MG63 (cell line): ENCODE measurements at regions not wholly inside any gene's neighbourhood (a gene's known extent, or its start where the extent isn't known, plus 50 kb on each side); places are given as distances from the start of the nearest gene placed in this dataset.

Experiments
- DNase-seq: peaks from one replicate; pipeline ENCODE4 v3.0.0-alpha.2; 2020
- H3K27me3 ChIP-seq: fragments of 250-450 bp; sonication (Bioruptor Pico); 2 replicates; pipeline ENCODE4 v1.5.1; 2020; ENCODE audit warnings: mild to moderate bottlenecking, moderate library complexity
- H3K36me3 ChIP-seq: fragments of 250-450 bp; sonication (Bioruptor Pico); 2 replicates; pipeline ENCODE4 v1.5.1; 2020; ENCODE audit warnings: mild to moderate bottlenecking, moderate library complexity
- H3K4me3 ChIP-seq: fragments of 250-450 bp; sonication (Bioruptor Pico); 2 replicates; pipeline ENCODE4 v1.5.1; 2020; ENCODE audit warnings: mild to moderate bottlenecking, moderate library complexity
- H3K9me3 ChIP-seq: fragments of 250-450 bp; sonication (Bioruptor Pico); 2 replicates; pipeline ENCODE4 v1.5.1; 2020; ENCODE audit warnings: mild to moderate bottlenecking, moderate library complexity

DNA sequence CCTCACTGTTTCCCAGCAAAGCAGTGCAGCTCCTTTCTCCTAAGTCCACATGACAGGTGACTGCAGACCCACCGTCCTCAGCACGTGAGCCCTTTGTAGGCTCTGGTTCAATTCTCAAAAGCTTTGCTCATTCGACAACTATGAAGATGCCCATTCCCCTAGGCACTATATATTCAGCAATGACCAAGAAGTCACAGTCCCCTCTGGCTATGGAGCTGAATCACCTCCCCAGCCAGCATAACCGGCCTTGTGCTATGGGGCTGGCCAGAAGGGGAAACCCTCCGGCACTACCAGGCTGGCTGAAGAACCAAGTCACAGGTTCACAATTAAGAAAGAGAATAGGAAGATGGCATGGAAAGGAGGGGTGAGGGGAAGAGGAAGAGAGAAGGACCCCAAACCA lies 139.7 kb downstream of the WSCD1 start:
- H3K9me3 ChIP-seq = no peaks in the 10 kb centered on the region
- peaks cover 3% of the 10 kb centered on the region; the same call in 1 of the 2 replicates for H3K27me3 ChIP-seq
- no peaks in the 10 kb centered on the region for H3K36me3 ChIP-seq
- DNase-seq = no peak
- H3K4me3 ChIP-seq = no peak overlapping the region

DNA sequence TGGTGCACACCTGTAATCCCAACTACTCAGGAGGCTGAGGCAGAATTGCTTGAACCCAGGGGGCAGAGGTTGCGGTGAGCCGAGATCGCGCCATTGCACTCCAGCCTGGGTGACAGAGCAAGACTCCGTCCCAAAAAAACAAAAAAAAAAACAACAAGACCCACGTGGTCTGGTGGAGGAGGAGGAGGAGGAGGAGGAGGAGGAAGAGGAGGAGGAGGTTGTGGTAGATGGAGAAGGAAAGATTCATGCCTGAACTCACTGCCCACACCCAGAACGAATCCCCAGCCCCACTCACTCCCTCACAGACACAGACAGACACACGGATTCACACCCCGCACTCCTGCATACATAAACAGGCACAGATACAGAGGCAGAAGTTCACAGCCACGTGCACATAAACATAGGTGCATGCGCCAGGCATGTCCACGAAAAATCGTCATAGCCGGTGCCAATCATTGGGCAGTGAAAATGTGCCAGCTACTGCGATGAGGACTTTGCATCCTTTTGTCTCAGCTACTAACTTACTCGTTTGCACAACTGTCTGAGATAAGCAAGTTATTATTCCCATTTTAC lies 138.5 kb downstream of the WSCD1 start:
- no peaks in the 10 kb centered on the region for H3K36me3 ChIP-seq
- H3K27me3 ChIP-seq = peaks cover 7% of the 10 kb centered on the region; the same call in 1 of the 2 replicates
- DNase-seq = no peak
- H3K9me3 ChIP-seq = no peaks in the 10 kb centered on the region
- H3K4me3 ChIP-seq = no peak overlapping the region

DNA sequence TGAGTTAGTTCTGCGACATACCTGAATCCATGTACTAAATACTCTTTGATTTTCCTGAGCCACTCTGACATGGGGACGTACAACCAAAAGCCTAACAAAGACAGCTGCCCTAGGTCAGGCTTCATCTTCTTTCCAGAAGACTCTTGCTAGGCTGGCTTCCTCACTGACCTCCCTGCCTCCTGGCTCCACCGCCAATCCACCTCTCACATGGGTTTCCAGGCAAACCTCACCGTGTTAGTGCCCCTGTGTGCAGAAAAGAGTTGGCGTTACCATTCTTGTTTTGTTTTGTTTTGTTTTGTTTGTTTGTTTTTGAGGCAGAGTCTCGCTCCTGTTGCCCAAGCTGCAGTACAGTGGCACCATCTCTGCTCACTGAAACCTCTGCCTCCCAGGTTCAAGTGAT lies 135.3 kb downstream of the WSCD1 start:
- Histone ChIP-seq H3K27me3 (peaks cover 7% of the 10 kb centered on the region; the same call in 1 of the 2 replicates), H3K9me3 (no peaks in the 10 kb centered on the region), H3K36me3 (no peaks in the 10 kb centered on the region), H3K4me3 (no peak overlapping the region)
- no peak for DNase-seq

DNA sequence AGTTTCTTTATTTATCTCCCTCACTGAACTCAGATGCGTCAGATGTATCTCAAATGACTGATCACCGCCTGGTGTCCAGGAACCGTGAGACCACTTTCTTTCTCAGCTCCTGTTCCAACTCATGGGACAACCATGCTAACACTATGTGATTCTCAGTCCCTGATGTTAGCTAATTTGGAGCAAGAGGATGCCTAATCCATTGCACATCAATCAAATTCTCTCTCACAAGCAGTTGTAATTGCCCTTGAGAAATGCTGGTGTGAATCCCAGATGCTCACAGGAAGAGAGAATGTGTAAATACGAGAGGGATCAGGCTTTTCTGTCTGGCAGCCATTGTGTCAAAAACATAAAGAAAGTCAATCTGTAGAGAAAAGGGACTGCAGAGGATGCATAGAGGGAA lies 134.9 kb downstream of the WSCD1 start:
- Histone ChIP-seq H3K4me3 (no peak overlapping the region), H3K27me3 (peaks cover 7% of the 10 kb centered on the region; the same call in 1 of the 2 replicates), H3K9me3 (no peaks in the 10 kb centered on the region), H3K36me3 (no peaks in the 10 kb centered on the region)
- DNase-seq = no peak

DNA sequence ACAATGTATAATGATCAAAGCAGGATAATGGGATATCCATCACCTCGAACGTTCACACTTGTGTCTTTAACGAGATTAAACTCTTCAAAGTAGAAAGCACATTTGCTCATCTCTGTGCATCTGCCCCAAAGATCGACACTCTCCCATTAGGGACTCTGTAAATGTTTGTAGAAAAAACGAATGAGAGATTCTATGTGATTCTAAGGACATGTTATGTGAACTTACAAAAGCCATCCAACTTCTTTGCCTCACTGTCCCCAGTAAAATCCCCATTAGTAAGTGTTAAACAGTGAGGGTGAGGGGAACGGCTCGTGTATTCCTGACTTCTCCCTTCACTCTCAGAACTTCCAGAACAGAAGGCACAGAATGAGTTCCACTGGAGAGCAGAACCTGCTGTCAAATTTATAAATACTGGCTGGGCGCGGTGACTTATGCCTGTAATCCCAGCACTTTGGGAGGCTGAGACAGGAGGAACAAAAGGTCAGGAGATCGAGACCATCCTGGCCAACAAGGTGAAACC lies 134.1 kb downstream of the WSCD1 start:
- no peaks in the 10 kb centered on the region for H3K9me3 ChIP-seq
- no peak for DNase-seq
- H3K4me3 ChIP-seq = no peak overlapping the region
- no peaks in the 10 kb centered on the region for H3K36me3 ChIP-seq
- H3K27me3 ChIP-seq = peaks cover 7% of the 10 kb centered on the region; the same call in 1 of the 2 replicates

DNA sequence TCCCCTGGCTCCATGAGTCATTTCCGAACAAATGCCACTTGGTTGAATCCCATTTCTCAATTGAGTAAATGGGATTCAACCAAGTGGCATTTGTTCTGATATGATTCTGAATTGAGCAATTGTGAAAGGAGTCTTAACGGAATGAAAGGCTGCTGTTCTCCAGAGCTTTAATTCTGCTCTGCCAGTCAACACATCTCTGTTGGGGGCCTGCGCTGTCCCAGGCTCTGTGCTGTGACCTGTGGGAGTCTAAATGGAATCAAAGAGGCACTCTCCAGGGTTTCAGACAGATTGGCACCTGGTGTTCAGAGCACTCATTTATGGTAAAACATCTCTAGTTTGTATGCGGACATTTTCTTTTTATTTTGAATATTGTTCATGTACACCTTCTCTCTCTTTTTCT lies 126.2 kb downstream of the WSCD1 start:
- no peaks in the 10 kb centered on the region for H3K36me3 ChIP-seq
- no peaks in the 10 kb centered on the region for H3K9me3 ChIP-seq
- DNase-seq = no peak
- no peak overlapping the region for H3K4me3 ChIP-seq
- no peaks in the 10 kb centered on the region for H3K27me3 ChIP-seq

DNA sequence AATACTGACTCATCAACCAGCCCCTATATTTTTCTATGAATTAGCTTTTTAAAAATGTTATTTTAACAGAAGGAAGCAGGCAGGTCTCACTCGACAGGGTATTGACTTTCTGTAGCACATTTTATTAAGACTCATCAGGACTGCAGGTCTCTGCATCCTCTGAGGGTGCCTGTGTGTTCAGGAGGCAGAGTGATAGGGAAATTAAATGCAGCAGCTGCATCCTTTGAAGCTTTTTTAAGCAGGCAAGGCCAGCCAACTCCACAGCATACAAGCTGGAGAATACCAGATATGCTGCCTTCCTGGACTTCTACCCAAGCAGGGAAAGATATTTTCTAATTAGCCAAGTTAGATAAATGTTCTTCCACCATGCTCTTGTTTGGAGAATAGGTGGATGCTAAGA lies 124.9 kb downstream of the WSCD1 start:
- H3K9me3 ChIP-seq = no peaks in the 10 kb centered on the region
- no peak for DNase-seq
- H3K4me3 ChIP-seq = no peak overlapping the region
- H3K27me3 ChIP-seq = no peaks in the 10 kb centered on the region
- H3K36me3 ChIP-seq = no peaks in the 10 kb centered on the region

DNA sequence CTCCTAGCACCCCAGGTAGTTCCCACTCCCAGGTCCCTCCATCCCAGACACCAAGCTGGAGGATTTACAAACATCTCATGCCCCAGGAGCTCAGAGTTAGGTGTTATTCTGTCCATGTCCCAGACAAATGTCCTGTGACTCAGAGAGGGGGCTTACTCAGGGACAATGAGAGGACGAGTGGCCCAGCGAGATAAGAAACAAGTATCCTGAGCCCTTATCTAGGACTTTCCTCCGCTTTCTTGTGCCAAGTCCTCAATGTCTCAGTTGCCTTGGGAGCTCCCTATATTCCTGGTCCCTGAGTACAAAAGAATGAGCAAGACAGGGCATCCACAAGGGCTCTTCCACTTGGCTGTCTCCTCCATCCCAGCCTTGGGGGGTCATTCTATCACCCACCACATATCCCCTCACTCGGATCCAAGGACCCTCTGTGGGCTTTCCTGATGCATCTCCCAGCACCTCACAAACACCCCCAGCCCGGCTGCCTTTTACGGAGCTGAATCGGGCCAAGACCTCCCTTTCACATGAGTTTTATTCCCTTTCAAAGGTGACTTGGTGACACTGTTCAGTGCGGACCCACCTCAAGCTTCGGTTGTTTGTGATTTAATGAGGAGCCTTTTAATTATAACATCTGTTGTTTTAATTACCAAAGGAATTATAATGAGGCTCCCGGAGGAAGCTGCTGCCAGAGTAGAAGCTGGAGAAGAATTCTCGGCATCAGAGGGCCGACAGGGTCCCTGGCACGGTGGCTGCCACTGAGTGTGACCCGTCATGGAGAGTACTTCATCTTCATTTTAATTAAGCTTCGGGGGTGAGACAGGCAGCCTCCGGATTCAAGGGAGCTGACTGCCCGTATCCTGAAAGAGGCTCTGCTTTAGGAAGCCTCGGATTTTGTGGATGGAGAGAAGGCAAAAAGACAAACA lies 121.5 kb downstream of the WSCD1 start:
- no peaks in the 10 kb centered on the region for H3K27me3 ChIP-seq
- H3K9me3 ChIP-seq = no peaks in the 10 kb centered on the region
- H3K4me3 ChIP-seq = no peak overlapping the region
- no peaks in the 10 kb centered on the region for H3K36me3 ChIP-seq
- DNase-seq = no peak

DNA sequence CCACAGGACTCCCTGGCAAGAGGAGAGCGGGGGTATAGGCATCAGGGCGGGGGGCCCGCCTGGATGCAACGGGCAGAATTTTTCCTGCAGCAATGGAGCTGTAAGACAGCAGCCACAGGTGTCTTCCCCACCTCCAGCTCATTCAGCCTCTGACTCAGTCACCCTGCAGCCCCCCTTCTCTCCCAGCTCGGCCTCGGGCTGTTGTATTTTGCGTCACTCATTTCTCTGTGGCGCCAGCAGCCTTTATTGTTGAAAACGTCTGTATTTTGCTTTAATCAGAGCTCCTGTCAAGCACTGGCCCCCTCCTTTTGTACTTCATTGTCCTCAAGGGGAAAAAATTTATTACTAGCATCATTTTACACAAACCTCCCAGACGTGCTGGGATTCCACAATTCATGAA lies 117.7 kb downstream of the WSCD1 start:
- DNase-seq = no peak
- no peaks in the 10 kb centered on the region for H3K27me3 ChIP-seq
- H3K9me3 ChIP-seq = no peaks in the 10 kb centered on the region
- H3K36me3 ChIP-seq = no peaks in the 10 kb centered on the region
- no peak overlapping the region for H3K4me3 ChIP-seq

DNA sequence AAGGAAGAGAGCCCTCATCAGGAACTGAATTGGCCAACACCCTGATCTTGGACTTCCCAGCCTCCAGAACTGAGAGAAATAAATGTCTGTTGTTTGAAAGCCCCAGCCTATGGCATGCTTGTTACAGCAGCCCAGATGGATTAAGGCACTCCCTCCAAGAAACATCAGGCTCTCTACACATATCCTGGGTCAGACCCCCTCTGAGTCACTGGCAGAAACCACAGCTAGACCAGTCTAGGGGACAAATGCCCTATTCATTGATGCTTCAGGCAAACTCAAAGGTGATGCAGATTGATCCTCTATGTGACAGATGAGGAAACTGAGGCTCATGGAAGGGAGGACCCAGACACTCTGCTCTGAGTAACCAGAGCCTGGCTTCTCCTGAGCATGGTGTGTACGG lies 116.8 kb downstream of the WSCD1 start:
- no peaks in the 10 kb centered on the region for H3K27me3 ChIP-seq
- no peak for DNase-seq
- no peak overlapping the region for H3K4me3 ChIP-seq
- H3K9me3 ChIP-seq = no peaks in the 10 kb centered on the region
- H3K36me3 ChIP-seq = no peaks in the 10 kb centered on the region

DNA sequence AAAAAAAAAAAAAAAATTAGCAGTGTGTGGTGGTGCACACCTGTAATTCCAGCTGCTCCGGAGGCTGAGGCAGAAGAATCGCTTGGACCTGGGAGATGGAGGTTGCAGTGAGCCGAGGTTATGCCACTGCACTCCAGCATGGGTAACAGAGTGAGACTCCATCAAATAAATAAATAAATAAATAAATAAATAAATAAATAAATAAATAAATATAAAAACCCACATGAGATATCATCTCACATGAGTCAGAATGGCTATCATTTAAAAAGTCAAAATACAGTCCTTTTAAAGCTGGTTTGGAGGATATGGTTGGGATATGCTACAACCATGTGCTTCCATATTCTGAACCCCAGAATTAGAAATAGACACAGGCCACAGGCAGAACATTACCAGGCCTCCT lies 114.3 kb downstream of the WSCD1 start:
- H3K36me3 ChIP-seq = no peaks in the 10 kb centered on the region
- no peak overlapping the region for H3K4me3 ChIP-seq
- H3K9me3 ChIP-seq = no peaks in the 10 kb centered on the region
- DNase-seq = no peak
- H3K27me3 ChIP-seq = no peaks in the 10 kb centered on the region

DNA sequence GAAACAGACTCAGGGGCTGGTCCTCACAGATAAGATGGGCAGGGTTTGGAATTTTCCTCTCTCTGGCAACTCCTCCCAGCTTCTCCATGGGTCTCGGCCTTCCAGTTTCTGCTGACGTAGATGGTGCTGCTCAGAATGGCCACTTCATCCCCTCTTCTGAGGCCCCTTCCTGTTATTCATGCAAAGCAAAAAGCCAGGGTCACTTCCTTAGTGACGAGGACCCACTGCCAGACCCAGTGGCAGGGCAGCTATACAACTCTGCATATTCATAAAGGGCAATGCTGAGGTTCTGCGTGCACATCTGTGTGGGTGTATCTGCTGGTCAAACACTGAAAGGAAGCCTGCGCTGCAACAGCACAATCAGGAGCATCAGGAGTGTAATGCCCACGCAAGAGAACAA lies 108.8 kb downstream of the WSCD1 start:
- H3K9me3 ChIP-seq = no peaks in the 10 kb centered on the region
- H3K27me3 ChIP-seq = no peaks in the 10 kb centered on the region
- DNase-seq = no peak
- H3K4me3 ChIP-seq = no peak overlapping the region
- H3K36me3 ChIP-seq = no peaks in the 10 kb centered on the region

DNA sequence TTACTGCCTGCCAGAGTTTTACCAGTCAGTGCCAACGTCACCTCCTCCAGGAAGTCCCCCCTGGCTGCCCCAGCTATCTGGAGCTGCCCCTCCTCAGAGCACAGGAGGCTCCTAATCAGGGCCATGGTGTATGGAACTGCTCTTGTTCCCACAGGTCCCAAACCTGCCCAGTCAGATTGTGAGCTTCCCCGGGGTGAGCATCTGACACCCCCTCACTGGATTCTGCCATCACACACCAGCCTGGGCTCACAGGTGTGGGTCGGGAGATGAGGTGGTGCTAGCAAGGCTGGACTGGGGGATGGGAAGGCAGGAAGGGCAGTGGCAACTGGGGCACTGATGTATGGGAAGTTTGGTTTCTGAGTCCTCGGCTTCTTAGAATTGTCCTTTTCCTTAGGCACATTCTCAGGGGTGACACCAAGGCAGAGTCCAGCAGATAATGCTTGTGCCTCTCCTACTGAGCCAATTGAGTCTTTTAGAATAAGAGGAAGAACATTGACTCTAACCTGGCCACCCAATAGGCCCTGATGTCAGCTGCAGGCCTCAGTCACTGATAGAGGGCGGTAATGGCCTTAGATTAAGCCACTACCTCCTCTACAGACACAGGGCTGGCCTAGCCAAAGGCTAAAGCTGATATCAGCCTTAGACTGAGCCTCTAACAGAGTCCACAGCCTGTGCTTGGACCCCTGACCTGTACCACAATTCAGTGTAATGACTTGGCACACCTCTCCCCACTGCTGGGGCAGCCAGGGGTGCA lies 107.9 kb downstream of the WSCD1 start:
- H3K36me3 ChIP-seq = no peaks in the 10 kb centered on the region
- H3K4me3 ChIP-seq = no peak overlapping the region
- no peaks in the 10 kb centered on the region for H3K9me3 ChIP-seq
- DNase-seq = no peak
- no peaks in the 10 kb centered on the region for H3K27me3 ChIP-seq
